Thyroid gland (tissue), 4 donors: ENCODE measurements at regions not wholly inside any gene's neighbourhood (a gene's known extent, or its start where the extent isn't known, plus 50 kb on each side); places are given as distances from the start of the nearest gene placed in this dataset.

Source experiments
- DNase-seq, 2 donors: peaks; one replicate each; pipeline ENCODE4 v3.0.0-alpha.2; 2019
- H3K27ac ChIP-seq, 3 donors: fragments of 200-600 bp; sonication (generic); 1 replicate in 2 of 3; 2 replicates in 1 of 3; pipeline ENCODE4 v1.5.1; 2016 to 2019; ENCODE audit warnings: mild to moderate bottlenecking in 1 of 3, moderate library complexity in 1 of 3
- H3K27me3 ChIP-seq: fragments of 200-600 bp; sonication (generic); one replicate; pipeline ENCODE4 v1.5.1; 2019
- H3K36me3 ChIP-seq, 2 donors: fragments of 200-600 bp; sonication (generic); one replicate each; pipeline ENCODE4 v1.5.1; 2016 to 2019
- H3K4me1 ChIP-seq, 2 donors: fragments of 200-600 bp; sonication (generic); one replicate each; pipeline ENCODE4 v1.5.1; 2017 to 2019
- H3K4me3 ChIP-seq, 3 donors: fragments of 200-600 bp; sonication (generic); replicated peaks in 1 of 3; 1 replicate in 2 of 3; 2 replicates in 1 of 3; pipeline ENCODE4 v1.5.1; 2016; ENCODE audit warnings: mild to moderate bottlenecking in 1 of 3
- H3K9me3 ChIP-seq: fragments of 200-600 bp; sonication (generic); one replicate; pipeline ENCODE4 v1.5.1; 2017
- CTCF ChIP-seq, 6 experiments: fragments of 200-600 bp in 3 of 6; fragments of 450-650 bp in 3 of 6; sonication (generic) in 3 of 6; IDR thresholded peaks; one replicate each; pipeline ENCODE4 v1.5.1; 2016 to 2019; ENCODE audit warnings: antibody characterized with exemption in 6 of 6, mild to moderate bottlenecking in 2 of 6, inconsistent platforms in 1 of 6, moderate library complexity in 1 of 6
- POLR2A ChIP-seq, 2 donors: fragments of 450-650 bp; IDR thresholded peaks; one replicate each; pipeline ENCODE4 v1.6.1; 2017; ENCODE audit warnings: antibody characterized with exemption in 2 of 2, mild to moderate bottlenecking in 2 of 2, moderate library complexity in 1 of 2
- WGBS, 2 donors: methylation state at CpG; one replicate each; pipeline ENCODE4 v1.1.5; 2017; 5-methylcytosine and 5-hydroxymethylcytosine counted together
- intact Hi-C: fragments of 100-400 bp; cut with DNase I; formaldehyde crosslinking; loops from one replicate; pipeline ENCODE4 v1.15.1; 2023

- WGBS, 2 donors = 53 to 54% methylated on average over 9 of the region's 9 CpGs
- no peaks in the 10 kb centered on the region for H3K9me3 ChIP-seq
- H3K36me3 ChIP-seq = no peaks in the 10 kb centered on the region
- no peak overlapping the region for H3K27ac ChIP-seq
- intact Hi-C loops = no loop called here
- no peak overlapping the region for H3K4me3 ChIP-seq
- TF ChIP-seq POLR2A (IDR thresholded peaks at IDR 0.05) (no peak), CTCF (IDR thresholded peaks at IDR 0.05) (no peak)
- H3K4me1 ChIP-seq = no peaks in the 10 kb centered on the region
- no peaks in the 10 kb centered on the region for H3K27me3 ChIP-seq
- DNase-seq = no peak
These were observed 55.6 kb upstream of the SPTLC1 start for GRCh38 chr9:92170848-92171247.

- no peak for TF ChIP-seq POLR2A (IDR thresholded peaks at IDR 0.05)
- WGBS, 2 donors = 58 to 75% methylated on average over 2 of the region's 2 CpGs
- DNase-seq = no peak
- Histone ChIP-seq H3K4me1 (no peaks in the 10 kb centered on the region), H3K4me3 (no peak overlapping the region), H3K27ac (no peak overlapping the region), H3K9me3 (no peaks in the 10 kb centered on the region), H3K36me3 (no peaks in the 10 kb centered on the region), H3K27me3 (no peaks in the 10 kb centered on the region)
- intact Hi-C loops = no loop called here
These were observed 50.3 kb upstream of the SPTLC1 start for GRCh38 chr9:92165484-92165883.
